ENCODE measurements at regions not wholly inside any gene's neighbourhood (a gene's known extent, or its start where the extent isn't known, plus 50 kb on each side); places are given as distances from the start of the nearest gene placed in this dataset.

DNA sequence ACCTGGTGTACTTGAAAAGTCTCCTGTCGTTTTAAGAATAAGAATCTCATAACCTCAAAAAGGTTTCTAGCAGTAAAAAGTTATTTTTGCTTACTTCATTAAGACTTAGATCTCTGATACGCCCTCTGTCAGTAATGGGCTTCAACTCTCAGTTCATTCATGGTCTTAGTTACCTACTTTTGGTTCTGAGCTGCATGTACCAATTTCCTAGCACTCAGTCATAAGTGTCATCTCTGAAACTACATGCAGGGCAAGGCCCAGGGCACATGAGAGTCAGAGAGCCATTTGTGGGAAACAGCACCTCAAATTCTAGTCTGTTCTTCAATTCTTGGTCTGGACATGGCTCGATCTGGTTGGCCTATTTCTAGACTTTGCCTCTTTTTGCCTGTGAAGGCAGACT is 838.4 kb downstream of the FAM181B start:
- TF ChIP-seq, protein P1, sequence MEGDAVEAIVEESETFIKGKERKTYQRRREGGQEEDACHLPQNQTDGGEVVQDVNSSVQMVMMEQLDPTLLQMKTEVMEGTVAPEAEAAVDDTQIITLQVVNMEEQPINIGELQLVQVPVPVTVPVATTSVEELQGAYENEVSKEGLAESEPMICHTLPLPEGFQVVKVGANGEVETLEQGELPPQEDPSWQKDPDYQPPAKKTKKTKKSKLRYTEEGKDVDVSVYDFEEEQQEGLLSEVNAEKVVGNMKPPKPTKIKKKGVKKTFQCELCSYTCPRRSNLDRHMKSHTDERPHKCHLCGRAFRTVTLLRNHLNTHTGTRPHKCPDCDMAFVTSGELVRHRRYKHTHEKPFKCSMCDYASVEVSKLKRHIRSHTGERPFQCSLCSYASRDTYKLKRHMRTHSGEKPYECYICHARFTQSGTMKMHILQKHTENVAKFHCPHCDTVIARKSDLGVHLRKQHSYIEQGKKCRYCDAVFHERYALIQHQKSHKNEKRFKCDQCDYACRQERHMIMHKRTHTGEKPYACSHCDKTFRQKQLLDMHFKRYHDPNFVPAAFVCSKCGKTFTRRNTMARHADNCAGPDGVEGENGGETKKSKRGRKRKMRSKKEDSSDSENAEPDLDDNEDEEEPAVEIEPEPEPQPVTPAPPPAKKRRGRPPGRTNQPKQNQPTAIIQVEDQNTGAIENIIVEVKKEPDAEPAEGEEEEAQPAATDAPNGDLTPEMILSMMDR (IDR thresholded peaks at IDR 0.05) = no peak
- no peak for TF ChIP-seq ZFX (IDR thresholded peaks at IDR 0.05; ENCODE audit: borderline replicate concordance)
